NCI-H1417 (cell line): ENCODE measurements at regions not wholly inside any gene's neighbourhood (a gene's known extent, or its start where the extent isn't known, plus 50 kb on each side); places are given as distances from the start of the nearest gene placed in this dataset.
"Not testable (repeated sequence)": the region's sequence is repeated elsewhere in the genome, so short reads cannot be mapped to it uniquely, and the experiment has no call there.

Experiments
- DNase-seq, 3 experiments: peaks; one replicate each; lab custom pipeline; 2025; lab: John Stamatoyannopoulos, UW

DNA sequence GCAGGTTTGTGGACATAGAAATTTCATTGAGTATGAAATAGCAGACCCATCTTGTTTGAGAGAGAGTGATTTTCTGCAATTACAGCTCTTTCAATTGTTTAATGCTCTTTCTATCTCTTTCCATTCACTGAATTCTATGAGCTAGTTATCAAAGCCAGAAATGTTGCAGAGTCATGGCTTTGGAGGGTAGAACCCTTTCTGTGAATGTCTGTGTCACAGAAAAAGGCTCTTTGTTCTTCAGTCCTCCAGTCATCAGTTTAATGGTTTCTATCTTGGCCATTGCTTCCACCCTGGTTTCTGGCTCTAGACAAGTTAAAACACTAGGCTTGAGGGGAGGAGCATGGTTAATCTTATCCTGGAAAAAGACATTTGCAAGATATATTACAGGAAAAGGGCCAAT is 655.0 kb downstream of the STK39 start:
- no peak for DNase-seq

DNA sequence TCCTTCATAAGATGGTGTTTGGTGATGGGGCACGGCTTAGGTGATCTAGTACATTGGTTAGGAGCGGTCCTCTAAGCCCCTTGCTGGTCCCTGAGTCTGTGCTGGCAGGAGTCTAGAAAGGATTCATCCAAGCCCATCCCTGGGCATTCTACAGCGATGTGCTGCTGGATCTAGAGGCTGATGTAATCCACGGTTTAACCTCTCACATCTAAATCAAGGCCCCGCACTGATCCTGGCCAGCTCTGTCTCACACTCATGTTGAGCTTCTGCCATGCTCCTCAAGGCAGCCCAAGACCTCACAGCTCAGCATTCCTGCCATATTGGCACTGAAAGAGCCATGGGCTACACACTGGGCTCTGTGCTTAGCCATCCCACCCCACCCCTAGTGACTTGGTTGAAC is 664.8 kb downstream of the STK39 start:
- DNase-seq = no peak

GRCh38 chr2:167581961-167582574 is 665.3 kb downstream of the STK39 start:
- no peak for DNase-seq

GRCh38 chr2:167579826-167580225 is 667.6 kb downstream of the STK39 start:
- DNase-seq = no peak

GRCh38 chr2:167575276-167575675 is 672.1 kb downstream of the STK39 start:
- DNase-seq = no peak

GRCh38 chr2:167572883-167573619 is 674.3 kb downstream of the STK39 start:
- peak in 1 of 3 experiments; percentile 1 for DNase-seq

GRCh38 chr2:167570370-167570769 is 677.0 kb downstream of the STK39 start:
- no peak for DNase-seq

GRCh38 chr2:167563885-167564619 is 675.8 kb downstream of the XIRP2 start:
- not testable (repeated sequence) for DNase-seq

DNA sequence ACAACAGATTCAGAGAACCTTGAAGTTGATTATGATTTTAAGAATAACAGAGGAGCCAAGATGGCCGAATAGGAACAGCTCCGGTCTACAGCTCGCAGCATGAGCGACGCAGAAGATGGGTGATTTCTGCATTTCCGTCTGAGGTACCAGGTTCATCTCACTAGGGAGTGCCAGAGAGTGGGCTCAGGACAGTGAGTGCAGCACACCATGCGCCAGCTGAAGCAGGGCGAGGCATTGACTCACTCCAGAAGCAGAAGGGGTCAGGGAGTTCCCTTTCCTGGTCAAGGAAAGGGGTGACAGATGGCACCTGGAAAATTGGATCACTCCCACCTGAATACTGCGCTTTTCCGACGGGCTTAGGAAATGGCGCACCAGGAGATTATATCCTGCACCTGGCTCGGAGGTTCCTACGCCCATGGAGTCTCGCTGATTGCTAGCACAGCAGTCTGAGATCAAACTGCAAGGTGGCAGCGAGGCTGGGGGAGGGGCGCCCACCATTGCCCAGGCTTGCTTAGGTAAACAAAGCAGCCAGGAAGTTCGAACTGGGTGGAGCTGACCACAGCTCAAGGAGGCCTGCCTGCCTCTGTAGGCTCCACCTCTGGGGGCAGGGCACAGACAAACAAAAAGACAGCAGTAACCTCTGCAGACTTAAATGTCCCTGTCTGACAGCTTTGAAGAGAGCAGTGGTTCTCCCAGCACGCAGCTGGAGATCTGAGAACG is 670.2 kb downstream of the XIRP2 start:
- DNase-seq = not testable (repeated sequence)

GRCh38 chr2:167555098-167555720 is 666.9 kb downstream of the XIRP2 start:
- DNase-seq = no peak

GRCh38 chr2:167553635-167554034 is 665.4 kb downstream of the XIRP2 start:
- DNase-seq = no peak

DNA sequence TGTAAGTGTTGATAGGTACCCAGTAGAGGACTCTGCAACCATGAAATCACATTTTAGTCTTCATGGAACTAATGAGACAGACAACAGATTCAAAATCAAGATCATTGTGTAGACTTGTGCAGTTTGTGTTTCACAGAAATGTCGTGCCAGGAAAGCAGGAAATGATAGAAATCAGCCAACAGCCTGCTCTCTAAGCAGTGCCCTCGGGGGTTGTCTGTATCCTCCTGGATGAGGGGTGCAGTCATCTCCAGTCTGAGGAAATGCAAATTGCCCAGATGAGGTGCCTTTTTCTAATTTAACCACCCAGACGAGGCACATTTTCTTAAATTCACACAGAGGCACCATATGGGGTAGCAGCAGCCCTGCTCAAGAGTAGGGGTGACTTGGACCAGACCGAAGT is 663.1 kb downstream of the XIRP2 start:
- DNase-seq = no peak

DNA sequence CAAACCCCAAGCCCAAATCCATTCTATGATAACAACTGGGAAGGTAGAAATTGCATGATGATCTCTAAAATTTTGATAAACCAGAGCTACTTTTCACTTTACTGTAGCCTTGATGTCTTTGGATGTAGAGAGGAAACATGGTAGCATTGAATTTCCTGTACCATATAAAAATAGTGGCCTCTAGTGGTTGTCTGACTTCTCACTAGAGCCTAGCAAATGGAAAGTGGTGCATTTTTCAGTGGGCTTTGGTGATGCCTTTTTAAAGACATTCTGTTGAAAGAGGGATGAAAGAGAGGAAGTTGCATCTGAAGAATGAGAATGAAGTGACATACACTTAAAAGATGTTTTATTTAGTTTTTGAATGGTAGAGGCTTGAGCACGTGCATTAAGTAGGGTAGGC is 662.2 kb downstream of the XIRP2 start:
- peak in 2 of 3 experiments; percentile 12 to 21 for DNase-seq

- no peak for DNase-seq
Measured at GRCh38 chr2:167548396-167548795, 660.1 kb downstream of the XIRP2 start.

DNA sequence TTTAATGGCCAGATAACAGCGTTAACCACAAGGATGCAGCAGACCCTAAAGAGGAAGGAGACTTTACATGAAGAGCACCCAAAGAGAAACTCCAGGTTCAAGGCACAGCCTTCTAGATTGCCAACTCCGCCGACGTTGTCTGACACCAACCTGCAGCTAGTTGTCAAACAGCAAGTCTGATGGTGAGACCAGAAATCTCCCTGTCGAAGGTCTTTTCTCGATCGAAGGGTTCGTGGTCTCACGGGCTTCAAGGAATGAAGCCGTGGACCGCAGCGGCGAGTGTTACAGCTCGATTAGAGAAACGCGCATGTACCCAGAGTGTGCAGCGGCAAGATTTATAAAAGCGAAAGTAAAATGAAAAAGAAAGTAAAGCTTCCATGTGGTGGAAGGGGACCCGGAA is 656.3 kb downstream of the XIRP2 start:
- DNase-seq = no peak

DNA sequence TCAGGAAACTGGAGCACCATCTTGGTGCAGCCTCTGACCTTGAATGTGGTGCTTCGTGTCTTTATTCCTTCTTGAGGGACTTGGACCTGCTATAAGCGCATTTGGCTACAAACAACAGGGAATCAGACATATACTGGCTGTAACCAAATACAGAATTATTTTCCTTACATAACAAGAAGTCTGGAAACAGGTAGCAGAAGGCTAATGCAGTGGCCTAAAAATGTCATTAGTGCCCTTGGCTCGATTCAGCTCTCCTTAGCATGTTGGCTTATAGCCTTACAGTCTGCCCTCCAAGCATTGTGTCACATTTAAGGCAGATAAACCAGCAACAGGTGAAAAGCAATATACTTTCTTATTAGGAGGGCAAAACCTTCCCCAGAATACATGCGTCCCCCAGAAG is 655.4 kb downstream of the XIRP2 start:
- no peak for DNase-seq

- DNase-seq = no peak
Measured at GRCh38 chr2:167537743-167538142, 649.5 kb downstream of the XIRP2 start.

GRCh38 chr2:167534443-167534842 is 646.2 kb downstream of the XIRP2 start:
- DNase-seq = no peak

- no peak for DNase-seq
Measured at GRCh38 chr2:167524786-167525185, 636.5 kb downstream of the XIRP2 start.

DNA sequence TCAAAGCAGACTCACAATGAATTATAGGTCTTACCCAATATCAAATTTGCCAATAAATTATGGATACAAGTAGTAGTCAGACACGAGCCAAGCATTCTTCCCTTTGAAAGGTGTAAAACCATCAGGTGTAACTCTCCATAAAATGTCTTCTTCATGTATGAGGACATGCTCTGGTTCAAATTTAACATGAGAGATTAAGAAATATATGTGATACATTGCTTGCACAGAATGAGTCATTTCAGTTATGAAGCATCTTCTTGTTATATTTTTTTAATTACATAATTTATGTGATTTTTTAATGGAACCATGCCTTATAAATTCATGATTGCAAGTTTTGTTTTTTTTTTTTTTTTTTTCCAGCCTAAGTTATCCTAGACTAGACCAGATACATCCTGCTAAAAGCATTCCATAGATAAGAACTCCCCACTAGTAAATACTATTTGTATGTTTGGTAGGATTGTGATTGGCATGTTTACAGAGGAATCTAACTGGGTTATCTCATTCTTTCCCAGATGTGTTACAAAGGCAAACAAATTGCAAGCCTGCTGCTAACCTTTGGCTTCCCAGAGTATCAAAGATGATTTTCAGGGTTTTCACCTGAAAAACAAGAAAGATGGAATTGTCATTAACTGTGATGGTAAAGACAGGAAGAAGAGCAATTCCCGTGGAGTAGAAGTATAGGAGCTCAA is 621.9 kb downstream of the XIRP2 start:
- no peak for DNase-seq

GRCh38 chr2:167509586-167509985 is 621.3 kb downstream of the XIRP2 start:
- peak in 2 of 3 experiments; percentile 1 to 31 for DNase-seq
